GM23248 (cell line): ENCODE measurements at regions not wholly inside any gene's neighbourhood (a gene's known extent, or its start where the extent isn't known, plus 50 kb on each side); places are given as distances from the start of the nearest gene placed in this dataset.

Experiments
- EZH2 ChIP-seq: fragments of 200-600 bp; sonication (generic); IDR thresholded peaks from 2 replicates; pipeline ENCODE4 v1.6.1; 2018; ENCODE audit warnings: antibody characterized with exemption, mild to moderate bottlenecking; ENCODE audit not compliant: insufficient read depth, poor library complexity, severe bottlenecking
- EZH2phosphoT487 ChIP-seq: fragments of 200-600 bp; sonication (generic); IDR thresholded peaks from 2 replicates; pipeline ENCODE4 v1.6.1; 2018; ENCODE audit warnings: antibody characterized with exemption, moderate library complexity, mild to moderate bottlenecking, low read depth; ENCODE audit not compliant: insufficient read depth

- no peak for TF ChIP-seq EZH2
- no peak for TF ChIP-seq EZH2phosphoT487
Observed at GRCh38 chr3:164927728-164928127, 150.6 kb downstream of the SI start.
